ENCODE measurements at regions not wholly inside any gene's neighbourhood (a gene's known extent, or its start where the extent isn't known, plus 50 kb on each side); places are given as distances from the start of the nearest gene placed in this dataset.

GRCh38 chr2:12501469-12502158 is 215.1 kb upstream of the TRIB2 start:
- TF ChIP-seq, protein P1, sequence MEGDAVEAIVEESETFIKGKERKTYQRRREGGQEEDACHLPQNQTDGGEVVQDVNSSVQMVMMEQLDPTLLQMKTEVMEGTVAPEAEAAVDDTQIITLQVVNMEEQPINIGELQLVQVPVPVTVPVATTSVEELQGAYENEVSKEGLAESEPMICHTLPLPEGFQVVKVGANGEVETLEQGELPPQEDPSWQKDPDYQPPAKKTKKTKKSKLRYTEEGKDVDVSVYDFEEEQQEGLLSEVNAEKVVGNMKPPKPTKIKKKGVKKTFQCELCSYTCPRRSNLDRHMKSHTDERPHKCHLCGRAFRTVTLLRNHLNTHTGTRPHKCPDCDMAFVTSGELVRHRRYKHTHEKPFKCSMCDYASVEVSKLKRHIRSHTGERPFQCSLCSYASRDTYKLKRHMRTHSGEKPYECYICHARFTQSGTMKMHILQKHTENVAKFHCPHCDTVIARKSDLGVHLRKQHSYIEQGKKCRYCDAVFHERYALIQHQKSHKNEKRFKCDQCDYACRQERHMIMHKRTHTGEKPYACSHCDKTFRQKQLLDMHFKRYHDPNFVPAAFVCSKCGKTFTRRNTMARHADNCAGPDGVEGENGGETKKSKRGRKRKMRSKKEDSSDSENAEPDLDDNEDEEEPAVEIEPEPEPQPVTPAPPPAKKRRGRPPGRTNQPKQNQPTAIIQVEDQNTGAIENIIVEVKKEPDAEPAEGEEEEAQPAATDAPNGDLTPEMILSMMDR (IDR thresholded peaks at IDR 0.05; ENCODE audit: low read depth, low read length, poor library complexity, severe bottlenecking): no peak
- no peak for TF ChIP-seq EZH2phosphoT487 (IDR thresholded peaks at IDR 0.05; ENCODE audit: borderline replicate concordance, low read length)
